Ishikawa (cell line): ENCODE measurements at regions not wholly inside any gene's neighbourhood (a gene's known extent, or its start where the extent isn't known, plus 50 kb on each side); places are given as distances from the start of the nearest gene placed in this dataset.

Experiments used
- CREB1 ChIP-seq: IDR thresholded peaks from 2 replicates; pipeline ENCODE4 v1.6.1; 2012; ENCODE audit warnings: low read depth
- EGR1 ChIP-seq: IDR thresholded peaks from 2 replicates; pipeline ENCODE4 v1.6.1; 2012
- EP300 ChIP-seq: IDR thresholded peaks from 2 replicates; pipeline ENCODE4 v1.6.1; 2012; ENCODE audit warnings: borderline replicate concordance
- FOXM1 ChIP-seq: IDR thresholded peaks from 2 replicates; pipeline ENCODE4 v1.6.1; 2012; ENCODE audit warnings: low read depth, borderline replicate concordance
- MAX ChIP-seq: IDR thresholded peaks from 2 replicates; pipeline ENCODE4 v1.6.1; 2012
- NFIC ChIP-seq: IDR thresholded peaks from 2 replicates; pipeline ENCODE4 v1.6.1; 2012
- TAF1 ChIP-seq: IDR thresholded peaks from 2 replicates; pipeline ENCODE4 v1.6.1; 2012; ENCODE audit warnings: low read depth, mild to moderate bottlenecking
- YY1 ChIP-seq: IDR thresholded peaks from 2 replicates; pipeline ENCODE4 v1.6.1; 2012; ENCODE audit warnings: low read depth
- ZBTB7A ChIP-seq: IDR thresholded peaks from 2 replicates; pipeline ENCODE4 v1.6.1; 2012; ENCODE audit warnings: low read depth
- TF ChIP-seq, protein P1 (sequence below): IDR thresholded peaks from 2 replicates; pipeline ENCODE4 v1.6.1; 2012; ENCODE audit warnings: low read depth, mild to moderate bottlenecking

DNA sequence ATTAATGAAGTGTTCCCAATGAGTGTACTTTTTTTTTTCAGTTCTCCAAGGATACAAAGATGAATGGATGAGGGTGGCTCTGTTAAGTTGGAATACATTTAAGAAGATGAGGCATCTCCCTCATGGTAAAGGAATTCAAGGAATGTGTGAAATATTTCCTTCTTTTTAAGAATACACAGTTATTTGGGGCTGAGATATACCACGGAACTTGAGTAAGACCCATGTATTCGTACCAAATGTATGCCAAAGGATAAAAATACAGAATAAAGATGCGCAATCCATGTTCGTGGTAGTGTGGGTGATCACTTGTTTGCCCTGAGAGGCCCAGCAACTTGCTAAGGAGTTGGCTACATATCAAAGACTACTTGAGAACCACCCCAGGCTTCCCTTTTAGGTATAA lies 164.2 kb upstream of the TCF21 start:
- TF ChIP-seq TAF1 (no peak), EGR1 (no peak), EP300 (no peak), CREB1 (no peak), YY1 (no peak), NFIC (no peak), FOXM1 (no peak), ZBTB7A (no peak), MAX (no peak)
- TF ChIP-seq, protein P1, sequence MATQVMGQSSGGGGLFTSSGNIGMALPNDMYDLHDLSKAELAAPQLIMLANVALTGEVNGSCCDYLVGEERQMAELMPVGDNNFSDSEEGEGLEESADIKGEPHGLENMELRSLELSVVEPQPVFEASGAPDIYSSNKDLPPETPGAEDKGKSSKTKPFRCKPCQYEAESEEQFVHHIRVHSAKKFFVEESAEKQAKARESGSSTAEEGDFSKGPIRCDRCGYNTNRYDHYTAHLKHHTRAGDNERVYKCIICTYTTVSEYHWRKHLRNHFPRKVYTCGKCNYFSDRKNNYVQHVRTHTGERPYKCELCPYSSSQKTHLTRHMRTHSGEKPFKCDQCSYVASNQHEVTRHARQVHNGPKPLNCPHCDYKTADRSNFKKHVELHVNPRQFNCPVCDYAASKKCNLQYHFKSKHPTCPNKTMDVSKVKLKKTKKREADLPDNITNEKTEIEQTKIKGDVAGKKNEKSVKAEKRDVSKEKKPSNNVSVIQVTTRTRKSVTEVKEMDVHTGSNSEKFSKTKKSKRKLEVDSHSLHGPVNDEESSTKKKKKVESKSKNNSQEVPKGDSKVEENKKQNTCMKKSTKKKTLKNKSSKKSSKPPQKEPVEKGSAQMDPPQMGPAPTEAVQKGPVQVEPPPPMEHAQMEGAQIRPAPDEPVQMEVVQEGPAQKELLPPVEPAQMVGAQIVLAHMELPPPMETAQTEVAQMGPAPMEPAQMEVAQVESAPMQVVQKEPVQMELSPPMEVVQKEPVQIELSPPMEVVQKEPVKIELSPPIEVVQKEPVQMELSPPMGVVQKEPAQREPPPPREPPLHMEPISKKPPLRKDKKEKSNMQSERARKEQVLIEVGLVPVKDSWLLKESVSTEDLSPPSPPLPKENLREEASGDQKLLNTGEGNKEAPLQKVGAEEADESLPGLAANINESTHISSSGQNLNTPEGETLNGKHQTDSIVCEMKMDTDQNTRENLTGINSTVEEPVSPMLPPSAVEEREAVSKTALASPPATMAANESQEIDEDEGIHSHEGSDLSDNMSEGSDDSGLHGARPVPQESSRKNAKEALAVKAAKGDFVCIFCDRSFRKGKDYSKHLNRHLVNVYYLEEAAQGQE: no peak
